ENCODE measurements at regions not wholly inside any gene's neighbourhood (a gene's known extent, or its start where the extent isn't known, plus 50 kb on each side); places are given as distances from the start of the nearest gene placed in this dataset.

- H3K4me1 ChIP-seq: peaks cover 10% of the 10 kb centered on the region
- no peak overlapping the region for H3K27ac ChIP-seq
- H3K36me3 ChIP-seq: no peaks in the 10 kb centered on the region
- no peaks in the 10 kb centered on the region for H3K9me3 ChIP-seq
- no peaks in the 10 kb centered on the region for H3K27me3 ChIP-seq
- no peak overlapping the region for H3K4me3 ChIP-seq
- TF ChIP-seq POLR2AphosphoS5 (IDR thresholded peaks at IDR 0.05; ENCODE audit: insufficient read depth in 1 of 2, low read depth in 1 of 2): no peak
- no peak for DNase-seq (ENCODE audit: extremely low spot score in 2 of 2)
- intact Hi-C loops (cut with DNase I): no loop called here
Measured at GRCh38 chr11:87443707-87444106, 406.0 kb downstream of the TMEM135 start.

GRCh38 chr11:87440076-87440770, 402.5 kb downstream of the TMEM135 start:
- DNase-seq (ENCODE audit: extremely low spot score in 2 of 2): no peak
- Histone ChIP-seq H3K4me1 (peaks cover 10% of the 10 kb centered on the region), H3K27me3 (no peaks in the 10 kb centered on the region), H3K36me3 (no peaks in the 10 kb centered on the region), H3K27ac (no peak overlapping the region), H3K4me3 (no peak overlapping the region), H3K9me3 (no peaks in the 10 kb centered on the region)
- intact Hi-C loops (cut with DNase I): no loop called here
- TF ChIP-seq CTCF (IDR thresholded peaks at IDR 0.05): no peak
- TF ChIP-seq POLR2A (IDR thresholded peaks at IDR 0.05): no peak
- no peak for TF ChIP-seq POLR2AphosphoS5 (IDR thresholded peaks at IDR 0.05; ENCODE audit: insufficient read depth in 1 of 2, low read depth in 1 of 2)

- Histone ChIP-seq H3K9me3 (no peaks in the 10 kb centered on the region), H3K36me3 (no peaks in the 10 kb centered on the region), H3K4me1 (peaks cover 10% of the 10 kb centered on the region), H3K27me3 (no peaks in the 10 kb centered on the region), H3K4me3 (no peak overlapping the region), H3K27ac (no peak overlapping the region)
- no peak for TF ChIP-seq POLR2A (IDR thresholded peaks at IDR 0.05)
- no peak for TF ChIP-seq POLR2AphosphoS5 (IDR thresholded peaks at IDR 0.05; ENCODE audit: insufficient read depth in 1 of 2, low read depth in 1 of 2)
- no peak for TF ChIP-seq CTCF (IDR thresholded peaks at IDR 0.05)
- DNase-seq (ENCODE audit: extremely low spot score in 2 of 2): no peak
- intact Hi-C loops (cut with DNase I): no loop called here
Measured at GRCh38 chr11:87438416-87438815, 400.7 kb downstream of the TMEM135 start.

DNA sequence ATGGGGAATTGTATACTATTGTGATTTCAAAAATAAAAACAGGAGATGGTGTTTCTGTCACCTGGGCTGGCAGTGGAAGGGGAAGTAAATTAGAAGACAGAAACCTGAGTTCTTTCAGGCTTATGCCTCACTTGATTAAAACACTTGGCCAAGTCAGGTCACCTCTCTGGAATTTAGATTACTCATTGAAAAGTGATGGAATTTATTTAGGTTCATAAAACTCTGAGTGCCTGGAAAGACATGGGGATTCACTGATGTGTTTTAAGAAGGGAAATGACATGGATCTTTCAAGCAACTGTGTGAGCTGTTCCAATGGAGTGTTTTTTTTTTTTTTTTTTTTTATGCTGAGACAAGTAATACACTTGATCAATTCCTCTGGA, 400.1 kb downstream of the TMEM135 start:
- intact Hi-C loops (cut with DNase I): no loop called here
- H3K4me3 ChIP-seq: no peak overlapping the region
- H3K27me3 ChIP-seq: no peaks in the 10 kb centered on the region
- no peak for TF ChIP-seq CTCF (IDR thresholded peaks at IDR 0.05)
- no peaks in the 10 kb centered on the region for H3K9me3 ChIP-seq
- no peak overlapping the region for H3K27ac ChIP-seq
- no peak for DNase-seq (ENCODE audit: extremely low spot score in 2 of 2)
- H3K4me1 ChIP-seq: peaks cover 10% of the 10 kb centered on the region
- H3K36me3 ChIP-seq: no peaks in the 10 kb centered on the region

DNA sequence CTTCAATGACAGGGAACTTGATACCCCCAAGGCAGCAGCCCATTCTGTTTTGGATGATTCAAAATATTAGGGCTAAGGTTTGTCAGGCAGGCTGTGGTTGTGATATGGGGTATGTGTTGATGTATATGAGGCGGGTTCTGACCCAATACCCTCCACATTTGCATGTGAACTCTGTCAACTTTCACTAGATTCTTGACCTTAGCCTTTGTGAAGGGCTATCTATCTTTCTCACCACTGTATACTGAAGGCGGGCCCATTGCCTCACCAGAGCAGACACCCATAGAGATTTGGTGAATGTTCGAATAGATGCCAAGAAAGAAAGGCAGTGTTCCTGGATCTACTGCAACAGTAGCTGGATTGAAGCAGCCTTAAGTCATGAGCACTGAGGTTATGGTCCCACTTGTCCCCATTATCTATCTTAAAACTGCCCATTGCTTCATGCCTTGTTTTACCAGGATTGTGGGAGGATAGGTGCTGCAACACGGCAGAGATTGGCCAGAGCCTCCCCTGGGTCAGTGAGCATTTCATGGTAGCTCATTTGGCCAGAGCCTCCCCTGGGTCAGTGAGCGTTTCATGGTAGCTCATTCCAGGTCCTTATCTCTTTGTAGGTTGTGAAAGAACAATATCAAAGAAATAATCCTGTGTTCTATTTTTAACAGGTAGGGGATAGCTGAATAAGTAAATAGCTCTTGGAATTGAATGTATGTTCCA, 399.6 kb downstream of the TMEM135 start:
- no peaks in the 10 kb centered on the region for H3K9me3 ChIP-seq
- H3K36me3 ChIP-seq: no peaks in the 10 kb centered on the region
- no peak overlapping the region for H3K27ac ChIP-seq
- DNase-seq (ENCODE audit: extremely low spot score in 2 of 2): no peak
- H3K4me1 ChIP-seq: peaks cover 14% of the 10 kb centered on the region
- no peak overlapping the region for H3K4me3 ChIP-seq
- intact Hi-C loops (cut with DNase I): no loop called here
- no peaks in the 10 kb centered on the region for H3K27me3 ChIP-seq
- no peak for TF ChIP-seq POLR2AphosphoS5 (IDR thresholded peaks at IDR 0.05; ENCODE audit: insufficient read depth in 1 of 2, low read depth in 1 of 2)
- TF ChIP-seq CTCF (IDR thresholded peaks at IDR 0.05): no peak
- no peak for TF ChIP-seq POLR2A (IDR thresholded peaks at IDR 0.05)

Data from vagina (tissue), 2 donors.